ENCODE measurements at regions not wholly inside any gene's neighbourhood (a gene's known extent, or its start where the extent isn't known, plus 50 kb on each side); places are given as distances from the start of the nearest gene placed in this dataset.

- TF ChIP-seq MAX (IDR thresholded peaks at IDR 0.05) (no peak), NFIC (IDR thresholded peaks at IDR 0.05) (no peak), TAF1 (IDR thresholded peaks at IDR 0.05; ENCODE audit: low read depth) (no peak), YY1 (IDR thresholded peaks at IDR 0.05; ENCODE audit: low read depth) (no peak), EP300 (IDR thresholded peaks at IDR 0.05; ENCODE audit: borderline replicate concordance) (no peak)
Measured at GRCh38 chr13:97068151-97068550, 73.9 kb upstream of the OXGR1 start.

All from Ishikawa (cell line).